Immature natural killer cell (primary cell): ENCODE measurements at regions not wholly inside any gene's neighbourhood (a gene's known extent, or its start where the extent isn't known, plus 50 kb on each side); places are given as distances from the start of the nearest gene placed in this dataset.
A peak's percentile ranks its signal among the peaks of the same experiment; 100 is the strongest.

Experiments used
- DNase-seq, 3 donors: peaks; one replicate each; pipeline ENCODE4 v3.0.0; 2022; ENCODE audit warnings: mixed read lengths in 1 of 3
- H3K27ac Mint-ChIP-seq, 6 donors: one replicate each; pipeline ENCODE4 v1.8.0; 2020; ENCODE audit warnings: mixed read lengths in 6 of 6, mild to moderate bottlenecking in 5 of 6, inconsistent platforms in 4 of 6, moderate library complexity in 3 of 6
- H3K27me3 Mint-ChIP-seq, 3 donors: one replicate each; pipeline ENCODE4 v1.8.0; 2020 to 2021; ENCODE audit warnings: low read depth in 3 of 3, mild to moderate bottlenecking in 3 of 3, mixed read lengths in 3 of 3, moderate library complexity in 3 of 3, inconsistent platforms in 1 of 3
- H3K36me3 Mint-ChIP-seq, 3 donors: one replicate each; pipeline ENCODE4 v1.8.0; 2020; ENCODE audit warnings: mixed read lengths in 3 of 3, inconsistent platforms in 2 of 3, mild to moderate bottlenecking in 2 of 3
- H3K4me1 Mint-ChIP-seq, 2 donors: one replicate each; pipeline ENCODE4 v1.8.0; 2020; ENCODE audit warnings: inconsistent platforms in 2 of 2, mild to moderate bottlenecking in 2 of 2, mixed read lengths in 2 of 2, moderate library complexity in 1 of 2
- H3K4me3 Mint-ChIP-seq, 5 donors: one replicate each; pipeline ENCODE4 v1.8.0; 2020; ENCODE audit warnings: mild to moderate bottlenecking in 5 of 5, mixed read lengths in 5 of 5, inconsistent platforms in 3 of 5, moderate library complexity in 3 of 5
- H3K9me3 Mint-ChIP-seq, 6 donors: one replicate each; pipeline ENCODE4 v1.8.0; 2020; ENCODE audit warnings: mild to moderate bottlenecking in 6 of 6, mixed read lengths in 6 of 6, inconsistent platforms in 4 of 6, moderate library complexity in 3 of 6

DNA sequence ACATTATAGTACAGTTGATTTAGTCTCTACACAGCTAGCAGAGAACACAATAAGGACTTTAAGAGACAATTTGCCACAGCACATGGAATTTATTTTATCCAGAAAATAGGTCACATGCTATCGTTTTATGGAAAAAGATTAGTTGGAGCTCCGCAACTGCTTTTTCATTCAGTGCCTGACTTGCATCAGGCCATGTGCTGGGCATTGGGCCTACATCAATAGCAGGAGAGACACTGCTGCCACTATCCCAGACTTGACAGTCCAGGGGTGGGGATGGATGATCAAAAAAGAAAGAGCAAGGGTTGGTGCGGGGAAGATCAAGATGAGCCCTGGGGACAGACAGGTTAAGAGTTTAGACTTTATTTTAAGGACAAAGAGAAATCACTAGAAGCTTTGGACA lies 75.2 kb upstream of the C3orf80 start:
- H3K4me1 Mint-ChIP-seq = no peaks in the 10 kb centered on the region
- no peak overlapping the region for H3K4me3 Mint-ChIP-seq
- no peak overlapping the region for H3K27ac Mint-ChIP-seq
- no peaks in the 10 kb centered on the region for H3K36me3 Mint-ChIP-seq
- H3K9me3 Mint-ChIP-seq = peaks cover 0 to 9% (median 0%) of the 10 kb centered on the region in 6 donors
- H3K27me3 Mint-ChIP-seq = peaks cover 2 to 5% (median 3%) of the 10 kb centered on the region in 3 donors
- DNase-seq = no peak

- H3K4me3 Mint-ChIP-seq = no peak overlapping the region
- no peak for DNase-seq
- no peak overlapping the region for H3K27ac Mint-ChIP-seq
- no peaks in the 10 kb centered on the region for H3K4me1 Mint-ChIP-seq
- no peaks in the 10 kb centered on the region for H3K36me3 Mint-ChIP-seq
- peaks cover 2 to 5% (median 3%) of the 10 kb centered on the region in 3 donors for H3K27me3 Mint-ChIP-seq
- peaks cover 0 to 9% (median 0%) of the 10 kb centered on the region in 6 donors for H3K9me3 Mint-ChIP-seq
Observed at GRCh38 chr3:160150525-160150924, 74.7 kb upstream of the C3orf80 start.

- Mint-ChIP-seq H3K27me3 (peaks cover 2 to 3% (median 3%) of the 10 kb centered on the region in 3 donors), H3K4me3 (no peak overlapping the region), H3K27ac (no peak overlapping the region), H3K4me1 (no peaks in the 10 kb centered on the region), H3K9me3 (peaks cover 0 to 9% (median 0%) of the 10 kb centered on the region in 6 donors), H3K36me3 (no peaks in the 10 kb centered on the region)
- no peak for DNase-seq
Observed at GRCh38 chr3:160152638-160153037, 72.6 kb upstream of the C3orf80 start.

DNA sequence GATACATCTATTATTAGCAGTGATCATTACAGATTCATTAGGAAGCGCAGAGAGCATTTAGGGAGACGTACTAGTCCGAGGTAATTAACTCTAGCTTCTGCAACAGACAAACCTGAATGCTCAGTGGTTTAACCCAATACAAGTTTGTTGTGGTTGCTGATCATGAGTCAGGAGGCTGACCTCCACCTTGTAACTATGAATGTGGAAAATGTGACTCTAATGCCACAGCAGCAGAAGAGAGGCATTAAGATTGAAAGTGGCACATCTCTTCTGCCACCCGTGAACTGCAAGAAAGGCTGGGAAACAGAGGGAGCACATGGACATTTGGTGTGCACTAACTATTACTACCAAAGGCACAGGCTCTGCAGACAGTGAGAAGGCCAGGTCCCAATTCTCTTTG lies 71.2 kb upstream of the C3orf80 start:
- H3K4me3 Mint-ChIP-seq = no peak overlapping the region
- DNase-seq = no peak

GRCh38 chr3:160154596-160154995 lies 70.6 kb upstream of the C3orf80 start:
- Mint-ChIP-seq H3K36me3 (no peaks in the 10 kb centered on the region), H3K9me3 (peaks cover 0 to 9% (median 0%) of the 10 kb centered on the region in 6 donors), H3K27ac (no peak overlapping the region), H3K4me3 (no peak overlapping the region), H3K27me3 (peaks cover 1 to 4% (median 2%) of the 10 kb centered on the region in 3 donors), H3K4me1 (no peaks in the 10 kb centered on the region)
- DNase-seq = no peak

More for the DNA sequence above, 71.2 kb upstream of the C3orf80 start:
- Mint-ChIP-seq H3K4me1 (no peaks in the 10 kb centered on the region), H3K36me3 (no peaks in the 10 kb centered on the region), H3K27ac (no peak overlapping the region), H3K27me3 (peaks cover 1 to 4% (median 2%) of the 10 kb centered on the region in 3 donors), H3K9me3 (peaks cover 0 to 9% (median 0%) of the 10 kb centered on the region in 6 donors)

DNA sequence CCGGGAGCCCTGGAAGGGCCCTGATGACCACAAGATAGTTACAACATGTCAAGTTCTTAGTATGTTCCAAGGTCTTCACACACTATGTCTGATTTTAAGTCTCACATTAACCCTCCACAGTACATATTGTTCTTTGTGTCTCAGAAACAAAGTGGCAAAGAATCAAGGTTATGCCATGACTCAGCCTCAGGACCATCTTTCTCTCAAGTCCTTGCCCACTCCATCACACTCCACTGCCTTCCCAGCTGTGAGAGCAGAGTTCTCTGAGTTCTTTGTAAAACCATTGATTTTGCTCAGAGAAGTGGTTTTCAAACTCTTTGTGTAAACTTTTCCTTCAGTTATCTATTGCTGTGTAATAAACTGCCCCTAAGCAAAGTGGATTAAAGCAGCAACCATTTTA lies 67.9 kb upstream of the C3orf80 start:
- DNase-seq = no peak
- Mint-ChIP-seq H3K4me3 (no peak overlapping the region), H3K36me3 (no peaks in the 10 kb centered on the region), H3K27me3 (peaks cover 0 to 4% (median 0%) of the 10 kb centered on the region in 3 donors), H3K27ac (no peak overlapping the region), H3K4me1 (no peaks in the 10 kb centered on the region), H3K9me3 (peaks cover 0 to 4% (median 0%) of the 10 kb centered on the region in 6 donors)

- peaks cover 0 to 2% (median 0%) of the 10 kb centered on the region in 3 donors for H3K27me3 Mint-ChIP-seq
- no peaks in the 10 kb centered on the region for H3K9me3 Mint-ChIP-seq
- H3K4me1 Mint-ChIP-seq = no peaks in the 10 kb centered on the region
- H3K27ac Mint-ChIP-seq = no peak overlapping the region
- no peaks in the 10 kb centered on the region for H3K36me3 Mint-ChIP-seq
- H3K4me3 Mint-ChIP-seq = no peak overlapping the region
- no peak for DNase-seq
Observed at GRCh38 chr3:160159341-160159740, 65.9 kb upstream of the C3orf80 start.

DNA sequence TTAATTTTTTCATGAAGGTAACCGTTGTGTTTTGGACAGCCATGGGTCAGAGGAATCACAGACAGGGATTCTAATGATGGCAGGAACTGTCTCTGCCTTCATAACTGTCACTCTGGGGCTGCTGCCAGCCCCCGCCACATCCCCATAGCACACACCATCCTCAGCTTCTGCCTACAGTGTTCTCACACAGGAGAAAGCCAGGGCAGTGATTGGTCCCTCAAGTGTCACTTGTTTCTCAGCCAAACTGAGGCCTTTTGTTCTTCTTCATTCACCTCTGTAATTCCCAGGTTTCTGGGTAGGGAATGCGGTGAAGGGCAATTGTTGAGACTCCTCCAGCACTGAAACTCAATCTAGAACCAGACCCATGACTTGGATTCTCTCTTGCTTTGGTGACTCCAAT lies 65.4 kb upstream of the C3orf80 start:
- Mint-ChIP-seq H3K27ac (no peak overlapping the region), H3K36me3 (no peaks in the 10 kb centered on the region), H3K4me3 (no peak overlapping the region), H3K4me1 (no peaks in the 10 kb centered on the region), H3K9me3 (no peaks in the 10 kb centered on the region), H3K27me3 (peaks cover 0 to 2% (median 0%) of the 10 kb centered on the region in 3 donors)
- DNase-seq = no peak

- Mint-ChIP-seq H3K4me3 (no peak overlapping the region), H3K9me3 (no peaks in the 10 kb centered on the region), H3K27me3 (peaks cover 0 to 4% (median 2%) of the 10 kb centered on the region in 3 donors), H3K27ac (peak overlapping the region in 1 of 6 donors; percentile 60), H3K36me3 (no peaks in the 10 kb centered on the region), H3K4me1 (no peaks in the 10 kb centered on the region)
- DNase-seq = no peak
Observed at GRCh38 chr3:160161921-160162320, 63.3 kb upstream of the C3orf80 start.

DNA sequence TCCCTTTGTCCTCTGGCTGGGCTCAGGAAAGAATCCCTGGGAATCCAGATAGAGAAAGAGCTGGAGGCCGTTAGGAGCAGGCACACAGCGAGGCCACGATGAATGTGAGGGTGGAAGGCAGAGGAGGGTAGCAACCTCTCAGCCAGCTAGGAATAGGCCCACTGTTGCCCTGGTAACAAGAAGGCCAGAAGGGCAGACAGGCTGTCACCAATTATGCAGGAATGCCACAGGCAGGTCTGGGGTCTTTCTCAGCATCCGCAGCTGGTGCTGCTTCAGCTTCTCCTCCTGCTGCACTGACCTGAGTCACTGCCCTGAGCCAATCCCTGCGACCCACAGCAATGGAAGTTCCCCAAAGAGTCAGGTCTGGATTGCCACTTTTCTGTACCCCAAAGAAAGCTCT lies 62.8 kb upstream of the C3orf80 start:
- H3K27ac Mint-ChIP-seq = no peak overlapping the region
- no peak overlapping the region for H3K4me3 Mint-ChIP-seq
- no peaks in the 10 kb centered on the region for H3K36me3 Mint-ChIP-seq
- H3K4me1 Mint-ChIP-seq = no peaks in the 10 kb centered on the region
- peaks cover 0 to 4% (median 2%) of the 10 kb centered on the region in 3 donors for H3K27me3 Mint-ChIP-seq
- DNase-seq = no peak
- H3K9me3 Mint-ChIP-seq = no peaks in the 10 kb centered on the region

DNA sequence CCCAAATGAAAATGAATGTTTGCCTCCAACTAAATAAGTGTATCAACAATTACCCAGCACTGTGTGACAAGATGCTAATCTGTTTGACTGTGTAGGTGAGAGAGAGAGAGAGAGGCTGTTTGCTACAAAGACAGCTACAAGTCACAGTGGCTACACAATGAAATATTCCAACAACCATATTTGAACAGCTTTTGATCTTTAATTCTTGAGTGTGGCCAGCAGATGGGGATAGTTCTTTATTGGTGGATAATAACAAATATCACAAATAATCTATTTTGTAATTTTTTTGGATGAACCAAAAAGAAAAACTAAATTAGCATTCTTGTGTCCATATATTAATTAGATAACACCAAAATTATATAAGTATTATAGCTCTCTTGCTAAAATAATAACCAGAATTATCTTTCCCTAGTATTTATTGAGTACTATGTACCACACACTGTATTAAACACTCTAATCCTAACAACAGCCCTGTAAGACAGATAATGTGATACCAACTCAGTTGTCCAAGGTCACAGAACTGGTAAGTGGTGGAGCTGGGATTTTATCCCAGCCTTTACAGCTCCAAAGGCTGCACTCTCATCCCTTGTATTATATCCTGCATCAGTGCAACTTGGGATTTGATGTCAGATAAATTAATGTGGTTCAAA lies 61.9 kb upstream of the C3orf80 start:
- no peaks in the 10 kb centered on the region for H3K9me3 Mint-ChIP-seq
- H3K36me3 Mint-ChIP-seq = no peaks in the 10 kb centered on the region
- no peak for DNase-seq
- H3K4me3 Mint-ChIP-seq = no peak overlapping the region
- H3K27ac Mint-ChIP-seq = no peak overlapping the region
- peaks cover 0 to 4% (median 2%) of the 10 kb centered on the region in 3 donors for H3K27me3 Mint-ChIP-seq
- no peaks in the 10 kb centered on the region for H3K4me1 Mint-ChIP-seq

GRCh38 chr3:160168246-160168645 lies 57.0 kb upstream of the C3orf80 start:
- DNase-seq = no peak
- Mint-ChIP-seq H3K27ac (no peak overlapping the region), H3K27me3 (peaks cover 0 to 7% (median 7%) of the 10 kb centered on the region in 3 donors), H3K4me3 (no peak overlapping the region), H3K36me3 (no peaks in the 10 kb centered on the region), H3K4me1 (peaks cover 0 to 2% of the 10 kb centered on the region in 2 donors), H3K9me3 (no peaks in the 10 kb centered on the region)

DNA sequence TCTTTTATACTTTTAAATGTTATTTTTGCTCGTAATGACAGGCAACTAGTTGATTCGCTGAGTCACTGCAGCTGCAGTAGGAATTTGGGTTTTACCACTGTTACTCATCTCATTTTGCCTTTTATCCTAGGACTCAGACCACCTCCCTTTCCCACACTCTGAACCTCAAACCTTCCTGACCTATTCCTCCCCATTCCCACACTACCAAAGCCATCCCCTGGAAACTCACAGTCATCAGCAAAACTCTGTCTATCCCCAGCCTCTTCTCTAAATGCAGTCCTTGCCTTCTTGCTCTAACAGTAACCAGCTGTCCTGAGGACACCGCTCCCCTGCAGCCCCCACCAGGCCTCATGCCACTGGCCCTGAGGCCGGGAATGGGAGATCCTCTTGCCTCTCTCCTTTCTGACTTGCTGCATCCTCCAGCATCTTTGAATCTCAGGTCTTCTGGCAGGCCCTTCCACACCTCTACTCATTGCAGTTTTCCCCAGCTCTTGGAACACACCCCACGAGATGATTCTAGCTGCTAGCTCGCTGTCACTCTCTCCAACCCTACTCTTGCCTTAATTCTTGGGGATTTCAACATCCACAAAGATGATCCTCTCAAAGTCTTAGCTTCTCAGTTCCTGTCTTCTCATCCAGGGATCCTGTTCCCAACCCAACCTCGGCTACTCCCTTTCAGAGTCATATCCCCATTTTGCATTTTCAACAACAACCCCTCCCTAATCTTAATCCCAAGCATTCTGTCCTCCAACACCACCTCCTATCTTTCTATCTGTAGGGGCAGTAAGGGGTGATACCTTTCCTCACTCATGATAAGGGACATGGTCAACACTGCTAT lies 55.9 kb upstream of the C3orf80 start:
- DNase-seq = no peak
- Mint-ChIP-seq H3K27ac (no peak overlapping the region), H3K9me3 (no peaks in the 10 kb centered on the region), H3K27me3 (peaks cover 0 to 7% (median 7%) of the 10 kb centered on the region in 3 donors), H3K36me3 (no peaks in the 10 kb centered on the region), H3K4me3 (no peak overlapping the region), H3K4me1 (peaks cover 0 to 2% of the 10 kb centered on the region in 2 donors)
